K562 (cell line): ENCODE measurements at regions not wholly inside any gene's neighbourhood (a gene's known extent, or its start where the extent isn't known, plus 50 kb on each side); places are given as distances from the start of the nearest gene placed in this dataset.

Experiments
- ATAC-seq: fragments of 200-7000 bp; cut with Tn5 transposase; 3 replicates; pipeline ENCODE4 v1.9.1; 2020; ENCODE audit warnings: moderate library complexity
- BruUV-seq: library from RNA; stranded (reverse); fragments of 400-500 nt; replicated peaks from 2 replicates; lab custom pipeline; 2021; lab: Mats Ljungman, UMichigan
- CTCF ChIA-PET: fragments of 300-600 bp; formaldehyde crosslinking; extraction: SDS; loops from one replicate; lab custom pipeline; 2021; ENCODE audit warnings: low intra/inter-chr PET ratio; lab: Yijun Ruan, JAX
- POLR2A ChIA-PET: fragments of 300-600, 350-650 bp; sonication (Branson Sonifier 250); formaldehyde crosslinking; extraction: SDS; loops from one replicate; lab custom pipeline; 2021; ENCODE audit warnings: antibody characterized with exemption, inconsistent platforms; lab: Yijun Ruan, JAX
- DNase-seq, 4 experiments: peaks; one replicate each; pipeline versions ENCODE4 v3.0.0 to v3.0.0-alpha.2; 2011 to 2018; ENCODE audit warnings: low spot score in 3 of 4, mixed read lengths in 3 of 4; ENCODE audit errors: extremely low read depth in 1 of 4
- FAIRE-seq: peaks from 2 replicates; lab custom pipeline; 2011; peaks lifted over from hg19 to GRCh38; lab: Jason Lieb, UNC
- H2AFZ ChIP-seq: 2 replicates; pipeline ENCODE4 v1.6.0; 2011; ENCODE audit warnings: low read depth, low read length, control low read depth, inconsistent platforms
- H3K27ac ChIP-seq: fragments of 200-600 bp; 3 replicates; pipeline ENCODE4 v1.8.0; 2011; ENCODE audit warnings: low read depth, mild to moderate bottlenecking, control low read depth, inconsistent platforms, low read length, moderate library complexity, mixed read lengths; ENCODE audit errors: extremely low read depth
- H3K27me3 ChIP-seq, 2 experiments: fragments of 300-600 bp in 1 of 2; 2 replicates in 1 of 2; 3 replicates in 1 of 2; pipeline versions ENCODE4 v1.6.0 to v1.8.0; 2011; ENCODE audit warnings: inconsistent platforms in 2 of 2, low read length in 2 of 2, mild to moderate bottlenecking in 1 of 2, mixed read lengths in 1 of 2, moderate library complexity in 1 of 2; ENCODE audit not compliant: control insufficient read depth in 2 of 2, insufficient read depth in 2 of 2
- H3K36me3 ChIP-seq: fragments of 300-600 bp; 3 replicates; pipeline ENCODE4 v1.8.0; 2011; ENCODE audit warnings: mild to moderate bottlenecking, low read length, inconsistent platforms; ENCODE audit not compliant: control insufficient read depth, insufficient read depth
- H3K4me1 ChIP-seq, 2 experiments: fragments of 200-600 bp in 1 of 2; replicated peaks in 1 of 2; 2 replicates in 1 of 2; 3 replicates in 1 of 2; pipeline versions ENCODE4 v1.5.1 to v1.8.0; 2011; ENCODE audit warnings: inconsistent platforms in 2 of 2, low read length in 2 of 2, mild to moderate bottlenecking in 1 of 2, mixed read lengths in 1 of 2, moderate library complexity in 1 of 2; ENCODE audit not compliant: control insufficient read depth in 2 of 2, insufficient read depth in 2 of 2
- H3K4me2 ChIP-seq: 2 replicates; pipeline ENCODE4 v1.6.1; 2011; ENCODE audit warnings: low read length, control low read depth, inconsistent platforms, mixed read lengths; ENCODE audit not compliant: insufficient read depth
- H3K4me3 ChIP-seq: fragments of 200-600 bp; sonication (generic), shearing (Covaris generic); 2 replicates; pipeline ENCODE4 v1.5.1; 2016; ENCODE audit warnings: control low read depth, inconsistent platforms
- H3K79me2 ChIP-seq: fragments of 200-600 bp; 3 replicates; pipeline ENCODE4 v1.8.0; 2011; ENCODE audit warnings: low read length, inconsistent platforms; ENCODE audit not compliant: control insufficient read depth, insufficient read depth
- H3K9ac ChIP-seq, 2 experiments: 2 replicates each; pipeline versions ENCODE4 v1.6.0 to v1.6.1; 2011; ENCODE audit warnings: low read depth in 2 of 2, low read length in 2 of 2, control low read depth in 1 of 2, inconsistent platforms in 1 of 2, mild to moderate bottlenecking in 1 of 2, mixed read lengths in 1 of 2; ENCODE audit not compliant: insufficient read depth in 1 of 2
- H3K9me1 ChIP-seq: one replicate; pipeline ENCODE4 v1.6.0; 2011; ENCODE audit warnings: inconsistent platforms, mild to moderate bottlenecking, low read length, moderate library complexity; ENCODE audit not compliant: control insufficient read depth, insufficient read depth
- H3K9me3 ChIP-seq: replicated peaks from 2 replicates; pipeline ENCODE4 v1.5.1; 2011; ENCODE audit warnings: low read depth, low read length, inconsistent platforms; ENCODE audit not compliant: control insufficient read depth, insufficient read depth
- H4K20me1 ChIP-seq: replicated peaks from 2 replicates; pipeline ENCODE4 v1.6.1; 2011; ENCODE audit warnings: low read length, inconsistent platforms, mixed read lengths; ENCODE audit not compliant: control insufficient read depth, insufficient read depth
- NUFIP1 ChIP-seq: fragments of 450-650 bp; IDR thresholded peaks from 2 replicates; pipeline ENCODE4 v1.6.1; 2018; ENCODE audit not compliant: partially characterized antibody
- RREB1 ChIP-seq: fragments of 250-450 bp; sonication (Bioruptor Pico); IDR thresholded peaks from 2 replicates; pipeline ENCODE4 v1.4.0; 2020
- SRSF1 ChIP-seq: fragments of 200-400 bp; formaldehyde crosslinking; IDR thresholded peaks from 2 replicates; pipeline ENCODE4 v1.6.1; 2017; ENCODE audit warnings: mild to moderate bottlenecking, low read depth, low read length, moderate library complexity
- WGBS: fragments of 100-300 bp; shearing (Covaris generic); methylation state at CpG from one replicate; pipeline ENCODE4 v1.1.6; 2016; ENCODE audit warnings: low coverage, mixed read lengths; ENCODE audit not compliant: insufficient coverage; ENCODE audit errors: missing lambda C conversion rate; 5-methylcytosine and 5-hydroxymethylcytosine counted together
- in situ Hi-C: fragments of 300-500 bp; cut with MboI; formaldehyde crosslinking; loops from 4 replicates; pipeline ENCODE4 v1.15.0; 2018; ENCODE audit warnings: inconsistent platforms, mixed read lengths
- intact Hi-C: fragments of 100-400 bp; cut with micrococcal nuclease; formaldehyde crosslinking; loops from 2 replicates; pipeline ENCODE4 v1.14.2; 2022

- TF ChIP-seq RREB1 (no peak), NUFIP1 (no peak)
Measured at GRCh38 chr12:13811061-13811460, 170.3 kb downstream of the GRIN2B start (continued).

GRCh38 chr12:13805041-13805440, 176.4 kb downstream of the GRIN2B start:
- ChIA-PET CTCF (no interaction called here), POLR2A (no interaction called here)
- Histone ChIP-seq H3K27ac (no peak overlapping the region), H3K9ac (no peak overlapping the region), H4K20me1 (no peaks in the 10 kb centered on the region), H3K4me1 (no peaks in the 10 kb centered on the region), H3K9me1 (no peaks in the 10 kb centered on the region), H3K9me3 (no peaks in the 10 kb centered on the region), H3K36me3 (no peaks in the 10 kb centered on the region), H3K79me2 (no peaks in the 10 kb centered on the region), H3K4me3 (no peak overlapping the region)
- WGBS = 0% methylated on average over 3 of the region's 3 CpGs
- FAIRE-seq (no peak), DNase-seq (no peak), ATAC-seq (no peak)
- intact Hi-C loops (no loop called here), in situ Hi-C loops (no loop called here)
- no TSS peak for BruUV-seq
- no peak for TF ChIP-seq SRSF1
- TF ChIP-seq, all 486 proteins: peak for 0
- Histone ChIP-seq H3K4me2 (no peak overlapping the region), H3K27me3 (no peaks in the 10 kb centered on the region), H2AFZ (no peak overlapping the region)
